ENCODE measurements at regions not wholly inside any gene's neighbourhood (a gene's known extent, or its start where the extent isn't known, plus 50 kb on each side); places are given as distances from the start of the nearest gene placed in this dataset.

GRCh38 chr2:234640657-234641056 is 143.8 kb upstream of the ARL4C start (continued):
- TF ChIP-seq SP1 (CRISPR knock-in tag; conservative IDR thresholded peaks at IDR 0.05) (no peak), E2F5 (CRISPR knock-in tag; IDR thresholded peaks at IDR 0.05) (no peak), TEAD1 (CRISPR knock-in tag; IDR thresholded peaks at IDR 0.05) (no peak), CREM (CRISPR knock-in tag; IDR thresholded peaks at IDR 0.05) (no peak)
- TF ChIP-seq, protein P1, sequence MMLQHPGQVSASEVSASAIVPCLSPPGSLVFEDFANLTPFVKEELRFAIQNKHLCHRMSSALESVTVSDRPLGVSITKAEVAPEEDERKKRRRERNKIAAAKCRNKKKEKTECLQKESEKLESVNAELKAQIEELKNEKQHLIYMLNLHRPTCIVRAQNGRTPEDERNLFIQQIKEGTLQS (CRISPR knock-in tag; conservative IDR thresholded peaks at IDR 0.05) = no peak

DNA sequence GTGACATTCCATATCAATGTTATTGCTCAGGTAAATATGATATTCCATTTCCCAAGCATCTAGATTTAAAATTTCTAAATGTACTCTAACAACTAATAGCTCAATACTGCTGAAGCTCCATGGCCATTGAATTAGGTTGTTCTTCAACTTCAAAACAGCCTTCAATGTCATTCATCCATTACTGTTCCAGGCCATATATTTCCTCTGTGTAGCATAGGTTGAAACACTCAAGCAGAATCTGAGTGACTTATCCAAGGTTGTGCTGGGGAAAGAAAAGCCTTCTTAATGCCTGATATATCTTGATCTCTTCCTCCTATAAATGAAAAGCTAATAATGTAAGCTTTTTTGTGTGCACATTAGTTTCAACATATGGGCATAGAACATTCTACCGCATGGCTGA is 142.1 kb upstream of the ARL4C start:
- Mint-ChIP-seq H3K9me3 (peaks cover 56% of the 10 kb centered on the region), H3K27me3 (ENCODE audit: low read depth) (peaks cover 5% of the 10 kb centered on the region), H3K27ac (no peak overlapping the region), H3K4me1 (peaks cover 32% of the 10 kb centered on the region), H3K36me3 (peaks cover 60% of the 10 kb centered on the region), H3K4me3 (no peak overlapping the region)
- ChIA-PET CTCF (no interaction called here), POLR2A (no interaction called here)
- DNase-seq (ENCODE audit: low spot score) (no peak), ATAC-seq (no peak)
- TF ChIP-seq CTCF (IDR thresholded peaks at IDR 0.05) (no peak), JUN (CRISPR knock-in tag; IDR thresholded peaks at IDR 0.05) (no peak), KAT7 (CRISPR knock-in tag; IDR thresholded peaks at IDR 0.05; ENCODE audit: borderline replicate concordance) (no peak), ZBTB21 (CRISPR knock-in tag; IDR thresholded peaks at IDR 0.05; ENCODE audit: borderline replicate concordance) (no peak), ZNF121 (CRISPR knock-in tag; IDR thresholded peaks at IDR 0.05) (no peak), ZNF317 (CRISPR knock-in tag; IDR thresholded peaks at IDR 0.05; ENCODE audit: borderline replicate concordance, low read depth) (no peak), ELF4 (CRISPR knock-in tag; IDR thresholded peaks at IDR 0.05; ENCODE audit: low read depth) (no peak), SMAD3 (CRISPR knock-in tag; IDR thresholded peaks at IDR 0.05; ENCODE audit: borderline replicate concordance) (no peak), NR3C1 (CRISPR knock-in tag; conservative IDR thresholded peaks at IDR 0.05; ENCODE audit: low read depth) (no peak), FOXP1 (CRISPR knock-in tag; IDR thresholded peaks at IDR 0.05; ENCODE audit: borderline replicate concordance) (no peak), EMX1 (CRISPR knock-in tag; IDR thresholded peaks at IDR 0.05) (no peak), ZNF219 (CRISPR knock-in tag; IDR thresholded peaks at IDR 0.05; ENCODE audit: borderline replicate concordance) (no peak), E2F4 (CRISPR knock-in tag; IDR thresholded peaks at IDR 0.05; ENCODE audit: borderline replicate concordance, low read depth) (no peak), CREB1 (CRISPR knock-in tag; IDR thresholded peaks at IDR 0.05) (no peak), E2F5 (CRISPR knock-in tag; IDR thresholded peaks at IDR 0.05) (no peak)
- TF ChIP-seq, protein P2, sequence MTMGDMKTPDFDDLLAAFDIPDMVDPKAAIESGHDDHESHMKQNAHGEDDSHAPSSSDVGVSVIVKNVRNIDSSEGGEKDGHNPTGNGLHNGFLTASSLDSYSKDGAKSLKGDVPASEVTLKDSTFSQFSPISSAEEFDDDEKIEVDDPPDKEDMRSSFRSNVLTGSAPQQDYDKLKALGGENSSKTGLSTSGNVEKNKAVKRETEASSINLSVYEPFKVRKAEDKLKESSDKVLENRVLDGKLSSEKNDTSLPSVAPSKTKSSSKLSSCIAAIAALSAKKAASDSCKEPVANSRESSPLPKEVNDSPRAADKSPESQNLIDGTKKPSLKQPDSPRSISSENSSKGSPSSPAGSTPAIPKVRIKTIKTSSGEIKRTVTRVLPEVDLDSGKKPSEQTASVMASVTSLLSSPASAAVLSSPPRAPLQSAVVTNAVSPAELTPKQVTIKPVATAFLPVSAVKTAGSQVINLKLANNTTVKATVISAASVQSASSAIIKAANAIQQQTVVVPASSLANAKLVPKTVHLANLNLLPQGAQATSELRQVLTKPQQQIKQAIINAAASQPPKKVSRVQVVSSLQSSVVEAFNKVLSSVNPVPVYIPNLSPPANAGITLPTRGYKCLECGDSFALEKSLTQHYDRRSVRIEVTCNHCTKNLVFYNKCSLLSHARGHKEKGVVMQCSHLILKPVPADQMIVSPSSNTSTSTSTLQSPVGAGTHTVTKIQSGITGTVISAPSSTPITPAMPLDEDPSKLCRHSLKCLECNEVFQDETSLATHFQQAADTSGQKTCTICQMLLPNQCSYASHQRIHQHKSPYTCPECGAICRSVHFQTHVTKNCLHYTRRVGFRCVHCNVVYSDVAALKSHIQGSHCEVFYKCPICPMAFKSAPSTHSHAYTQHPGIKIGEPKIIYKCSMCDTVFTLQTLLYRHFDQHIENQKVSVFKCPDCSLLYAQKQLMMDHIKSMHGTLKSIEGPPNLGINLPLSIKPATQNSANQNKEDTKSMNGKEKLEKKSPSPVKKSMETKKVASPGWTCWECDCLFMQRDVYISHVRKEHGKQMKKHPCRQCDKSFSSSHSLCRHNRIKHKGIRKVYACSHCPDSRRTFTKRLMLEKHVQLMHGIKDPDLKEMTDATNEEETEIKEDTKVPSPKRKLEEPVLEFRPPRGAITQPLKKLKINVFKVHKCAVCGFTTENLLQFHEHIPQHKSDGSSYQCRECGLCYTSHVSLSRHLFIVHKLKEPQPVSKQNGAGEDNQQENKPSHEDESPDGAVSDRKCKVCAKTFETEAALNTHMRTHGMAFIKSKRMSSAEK (CRISPR knock-in tag; IDR thresholded peaks at IDR 0.05; ENCODE audit: borderline replicate concordance) = no peak
- TF ChIP-seq, protein P3, sequence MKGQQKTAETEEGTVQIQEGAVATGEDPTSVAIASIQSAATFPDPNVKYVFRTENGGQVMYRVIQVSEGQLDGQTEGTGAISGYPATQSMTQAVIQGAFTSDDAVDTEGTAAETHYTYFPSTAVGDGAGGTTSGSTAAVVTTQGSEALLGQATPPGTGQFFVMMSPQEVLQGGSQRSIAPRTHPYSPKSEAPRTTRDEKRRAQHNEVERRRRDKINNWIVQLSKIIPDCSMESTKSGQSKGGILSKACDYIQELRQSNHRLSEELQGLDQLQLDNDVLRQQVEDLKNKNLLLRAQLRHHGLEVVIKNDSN (CRISPR knock-in tag; IDR thresholded peaks at IDR 0.05) = no peak
- TF ChIP-seq, protein P4, sequence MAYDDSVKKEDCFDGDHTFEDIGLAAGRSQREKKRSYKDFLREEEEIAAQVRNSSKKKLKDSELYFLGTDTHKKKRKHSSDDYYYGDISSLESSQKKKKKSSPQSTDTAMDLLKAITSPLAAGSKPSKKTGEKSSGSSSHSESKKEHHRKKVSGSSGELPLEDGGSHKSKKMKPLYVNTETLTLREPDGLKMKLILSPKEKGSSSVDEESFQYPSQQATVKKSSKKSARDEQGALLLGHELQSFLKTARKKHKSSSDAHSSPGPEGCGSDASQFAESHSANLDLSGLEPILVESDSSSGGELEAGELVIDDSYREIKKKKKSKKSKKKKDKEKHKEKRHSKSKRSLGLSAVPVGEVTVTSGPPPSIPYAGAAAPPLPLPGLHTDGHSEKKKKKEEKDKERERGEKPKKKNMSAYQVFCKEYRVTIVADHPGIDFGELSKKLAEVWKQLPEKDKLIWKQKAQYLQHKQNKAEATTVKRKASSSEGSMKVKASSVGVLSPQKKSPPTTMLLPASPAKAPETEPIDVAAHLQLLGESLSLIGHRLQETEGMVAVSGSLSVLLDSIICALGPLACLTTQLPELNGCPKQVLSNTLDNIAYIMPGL (CRISPR knock-in tag; IDR thresholded peaks at IDR 0.05) = no peak
- TF ChIP-seq, protein P5, sequence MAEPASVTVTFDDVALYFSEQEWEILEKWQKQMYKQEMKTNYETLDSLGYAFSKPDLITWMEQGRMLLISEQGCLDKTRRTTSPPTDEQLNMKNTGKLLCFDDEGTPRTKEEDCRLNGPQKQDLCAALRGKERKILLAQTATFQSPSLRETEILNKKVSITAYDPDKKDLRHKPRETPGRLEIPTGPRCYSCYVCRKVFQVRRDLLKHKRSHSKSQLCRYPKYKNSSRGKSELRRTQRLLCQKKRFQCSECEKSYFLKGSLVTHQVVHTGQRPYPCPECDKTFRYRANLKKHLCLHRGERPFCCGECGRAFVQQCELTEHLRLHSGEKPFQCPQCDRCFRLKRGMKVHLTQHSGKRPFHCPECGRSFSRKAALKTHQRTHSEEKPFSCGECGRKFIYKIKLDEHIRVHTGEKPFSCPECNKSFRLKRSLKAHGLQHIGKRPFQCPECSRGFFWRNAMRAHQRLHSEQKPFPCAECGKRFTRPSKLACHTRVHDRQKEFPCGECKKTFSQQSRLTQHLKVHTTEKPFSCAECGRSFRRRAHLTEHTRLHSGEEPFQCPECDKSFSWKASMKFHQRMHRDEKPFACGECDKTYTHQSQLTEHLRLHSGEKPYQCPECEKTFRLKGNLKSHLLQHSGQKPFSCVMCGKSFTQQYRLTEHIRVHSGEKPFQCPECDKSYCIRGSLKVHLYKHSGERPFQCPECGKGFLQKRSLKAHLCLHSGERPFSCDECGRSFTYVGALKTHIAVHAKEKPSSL (CRISPR knock-in tag; conservative IDR thresholded peaks at IDR 0.05) = no peak

All from WTC11 (cell line).